SU-DHL-6 (cell line): ENCODE measurements at regions not wholly inside any gene's neighbourhood (a gene's known extent, or its start where the extent isn't known, plus 50 kb on each side); places are given as distances from the start of the nearest gene placed in this dataset.

Source experiments
- H2AFZ ChIP-seq: fragments of 200-600 bp; sonication (generic); 2 replicates; pipeline ENCODE4 v1.6.1; 2014; ENCODE audit warnings: low read depth, mild to moderate bottlenecking, moderate library complexity, mixed read lengths, antibody characterized with exemption, low read length; ENCODE audit not compliant: severe bottlenecking
- H3F3A ChIP-seq: fragments of 200-600 bp; shearing (Covaris generic); 2 replicates; pipeline ENCODE4 v1.6.0; 2016; ENCODE audit warnings: antibody characterized with exemption, mild to moderate bottlenecking; ENCODE audit not compliant: insufficient read depth
- H3K27ac ChIP-seq: fragments of 200-600 bp; sonication (generic); 2 replicates; pipeline ENCODE4 v1.5.1; 2016; ENCODE audit warnings: low read depth, mild to moderate bottlenecking, low read length, moderate library complexity, mixed read lengths
- H3K27me3 ChIP-seq: fragments of 200-600 bp; sonication (generic), shearing (Covaris generic); 2 replicates; pipeline ENCODE4 v1.6.0; 2014; ENCODE audit warnings: mild to moderate bottlenecking, low read length
- H3K36me3 ChIP-seq: fragments of 200-600 bp; sonication (generic); 2 replicates; pipeline ENCODE4 v1.6.1; 2014; ENCODE audit warnings: mild to moderate bottlenecking, low read length, mixed read lengths
- H3K4me2 ChIP-seq: fragments of 300-600, 200-600 bp; shearing (Covaris generic), sonication (generic); 2 replicates; pipeline ENCODE4 v1.6.0; 2014; ENCODE audit warnings: low read length, low read depth, mild to moderate bottlenecking; ENCODE audit not compliant: poor library complexity, severe bottlenecking
- H3K4me3 ChIP-seq: fragments of 200-600 bp; sonication (generic); 2 replicates; pipeline ENCODE4 v1.5.1; 2014; ENCODE audit warnings: antibody characterized with exemption, low read length, mild to moderate bottlenecking, mixed read lengths; ENCODE audit not compliant: insufficient read depth, poor library complexity, severe bottlenecking
- H3K79me2 ChIP-seq: fragments of 200-600 bp; sonication (generic); 2 replicates; pipeline ENCODE4 v1.6.1; 2014; ENCODE audit warnings: mild to moderate bottlenecking, low read length, moderate library complexity; ENCODE audit not compliant: insufficient read depth
- H3K9ac ChIP-seq: fragments of 200-600 bp; sonication (generic); 2 replicates; pipeline ENCODE4 v1.7.0; 2014; ENCODE audit warnings: mild to moderate bottlenecking, low read length
- H3K9me2 ChIP-seq: fragments of 200-600 bp; sonication (generic); replicated peaks from 2 replicates; pipeline ENCODE4 v1.6.1; 2014; ENCODE audit warnings: low read length; ENCODE audit not compliant: insufficient read depth
- H3K9me3 ChIP-seq: fragments of 200-600 bp; sonication (generic); 2 replicates; pipeline ENCODE4 v1.6.1; 2014; ENCODE audit warnings: low read length, mixed read lengths; ENCODE audit not compliant: insufficient read depth
- H4K20me1 ChIP-seq: fragments of 200-600 bp; sonication (generic); 2 replicates; pipeline ENCODE4 v1.6.1; 2014; ENCODE audit warnings: low read depth, mild to moderate bottlenecking, antibody characterized with exemption, low read length, moderate library complexity, mixed read lengths
- EZH2phosphoT487 ChIP-seq: fragments of 200-600 bp; sonication (generic), shearing (Covaris generic); conservative IDR thresholded peaks from 2 replicates; pipeline ENCODE4 v1.6.1; 2018; ENCODE audit warnings: mild to moderate bottlenecking, antibody characterized with exemption, low read length, moderate library complexity, mixed read lengths
- TF ChIP-seq, protein P1 (sequence below): fragments of 200-600 bp; sonication (generic); IDR thresholded peaks from one replicate; pipeline ENCODE4 v1.5.1; 2017; ENCODE audit warnings: antibody characterized with exemption, mild to moderate bottlenecking, low read length, moderate library complexity; ENCODE audit not compliant: insufficient read depth, poor library complexity, severe bottlenecking

- no peak overlapping the region for H2AFZ ChIP-seq
- H3F3A ChIP-seq = no peaks in the 10 kb centered on the region
- H3K79me2 ChIP-seq = no peaks in the 10 kb centered on the region
- no peaks in the 10 kb centered on the region for H3K36me3 ChIP-seq
- H3K9me2 ChIP-seq = no peaks in the 10 kb centered on the region
- H3K4me3 ChIP-seq = no peak overlapping the region
- no peak overlapping the region for H3K4me2 ChIP-seq
- no peaks in the 10 kb centered on the region for H3K9me3 ChIP-seq
- TF ChIP-seq, protein P1, sequence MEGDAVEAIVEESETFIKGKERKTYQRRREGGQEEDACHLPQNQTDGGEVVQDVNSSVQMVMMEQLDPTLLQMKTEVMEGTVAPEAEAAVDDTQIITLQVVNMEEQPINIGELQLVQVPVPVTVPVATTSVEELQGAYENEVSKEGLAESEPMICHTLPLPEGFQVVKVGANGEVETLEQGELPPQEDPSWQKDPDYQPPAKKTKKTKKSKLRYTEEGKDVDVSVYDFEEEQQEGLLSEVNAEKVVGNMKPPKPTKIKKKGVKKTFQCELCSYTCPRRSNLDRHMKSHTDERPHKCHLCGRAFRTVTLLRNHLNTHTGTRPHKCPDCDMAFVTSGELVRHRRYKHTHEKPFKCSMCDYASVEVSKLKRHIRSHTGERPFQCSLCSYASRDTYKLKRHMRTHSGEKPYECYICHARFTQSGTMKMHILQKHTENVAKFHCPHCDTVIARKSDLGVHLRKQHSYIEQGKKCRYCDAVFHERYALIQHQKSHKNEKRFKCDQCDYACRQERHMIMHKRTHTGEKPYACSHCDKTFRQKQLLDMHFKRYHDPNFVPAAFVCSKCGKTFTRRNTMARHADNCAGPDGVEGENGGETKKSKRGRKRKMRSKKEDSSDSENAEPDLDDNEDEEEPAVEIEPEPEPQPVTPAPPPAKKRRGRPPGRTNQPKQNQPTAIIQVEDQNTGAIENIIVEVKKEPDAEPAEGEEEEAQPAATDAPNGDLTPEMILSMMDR = no peak
- no peak for TF ChIP-seq EZH2phosphoT487
- no peak overlapping the region for H3K9ac ChIP-seq
- no peaks in the 10 kb centered on the region for H3K27me3 ChIP-seq
- H3K27ac ChIP-seq = no peak overlapping the region
- no peaks in the 10 kb centered on the region for H4K20me1 ChIP-seq
Observed at GRCh38 chr3:39721076-39721475, 88.3 kb upstream of the MYRIP start.

GRCh38 chr3:39724233-39724846, 85.1 kb upstream of the MYRIP start:
- no peaks in the 10 kb centered on the region for H3K9me2 ChIP-seq
- TF ChIP-seq, protein P1 = no peak
- TF ChIP-seq EZH2phosphoT487 = no peak
- no peak overlapping the region for H3K4me3 ChIP-seq
- H3K27ac ChIP-seq = no peak overlapping the region
- no peaks in the 10 kb centered on the region for H3K36me3 ChIP-seq
- H4K20me1 ChIP-seq = no peaks in the 10 kb centered on the region
- H2AFZ ChIP-seq = no peak overlapping the region
- no peak overlapping the region for H3K9ac ChIP-seq
- no peaks in the 10 kb centered on the region for H3K79me2 ChIP-seq
- H3K4me2 ChIP-seq = no peak overlapping the region
- H3K9me3 ChIP-seq = no peaks in the 10 kb centered on the region
- H3K27me3 ChIP-seq = no peaks in the 10 kb centered on the region; the same call in 1 of the 2 replicates
- H3F3A ChIP-seq = no peaks in the 10 kb centered on the region

DNA sequence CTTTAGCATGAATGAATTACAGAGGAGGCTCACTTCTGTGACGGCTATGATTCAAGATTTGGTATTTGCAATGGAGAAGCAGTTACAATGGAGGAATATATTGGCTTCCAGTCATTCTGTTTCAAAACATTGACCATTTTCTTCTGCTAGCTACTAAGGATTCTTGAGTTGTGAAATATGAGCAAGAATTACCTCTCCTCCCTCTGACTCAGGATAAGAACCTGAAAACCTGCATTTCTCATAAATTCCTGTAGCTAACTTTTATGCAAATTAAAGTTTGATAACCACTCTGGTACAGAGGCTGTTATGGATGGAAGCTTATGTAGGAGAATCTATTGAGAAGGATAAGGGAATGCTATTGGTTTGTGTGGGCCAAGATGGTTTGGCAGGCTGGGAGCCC, 84.1 kb upstream of the MYRIP start:
- Histone ChIP-seq H3F3A (no peaks in the 10 kb centered on the region), H2AFZ (no peak overlapping the region), H3K9me3 (no peaks in the 10 kb centered on the region), H3K79me2 (no peaks in the 10 kb centered on the region), H3K27me3 (no peaks in the 10 kb centered on the region; the same call in 1 of the 2 replicates), H4K20me1 (no peaks in the 10 kb centered on the region), H3K36me3 (no peaks in the 10 kb centered on the region), H3K4me3 (no peak overlapping the region), H3K9ac (no peak overlapping the region), H3K27ac (no peak overlapping the region), H3K9me2 (no peaks in the 10 kb centered on the region), H3K4me2 (no peak overlapping the region)
- TF ChIP-seq EZH2phosphoT487 = no peak
- TF ChIP-seq, protein P1 = no peak
